Femur (tissue), 1 donor: ENCODE measurements at regions not wholly inside any gene's neighbourhood (a gene's known extent, or its start where the extent isn't known, plus 50 kb on each side); places are given as distances from the start of the nearest gene placed in this dataset.
"Not testable (repeated sequence)": the region's sequence is repeated elsewhere in the genome, so short reads cannot be mapped to it uniquely, and the experiment has no call there.

Source experiments
- DNase-seq: peaks from one replicate; pipeline ENCODE4 v3.0.0-alpha.2; 2017

DNA sequence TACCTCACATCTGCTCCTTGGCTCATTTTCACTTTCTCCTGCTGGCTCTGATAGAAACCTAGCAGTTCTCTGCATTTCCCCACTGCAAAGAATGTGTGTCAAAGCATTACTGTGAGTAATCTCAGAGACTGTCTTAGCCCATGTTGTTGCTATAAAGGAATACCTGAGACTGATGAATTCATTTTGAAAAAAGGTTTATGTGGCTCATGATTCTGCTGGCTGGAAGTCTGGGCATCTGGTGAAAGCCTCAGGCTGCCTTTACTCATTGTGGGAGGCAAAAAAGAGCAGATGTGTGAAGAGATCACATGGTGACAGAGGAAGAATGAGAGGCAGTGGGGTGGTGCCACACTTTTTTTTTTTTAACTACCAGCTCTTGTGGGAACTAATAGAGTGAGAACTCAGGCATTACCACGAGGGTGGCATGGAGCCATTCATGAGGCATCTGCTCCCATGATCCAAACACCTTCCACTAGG lies 191.6 kb upstream of the CTNND2 start:
- DNase-seq = no peak

DNA sequence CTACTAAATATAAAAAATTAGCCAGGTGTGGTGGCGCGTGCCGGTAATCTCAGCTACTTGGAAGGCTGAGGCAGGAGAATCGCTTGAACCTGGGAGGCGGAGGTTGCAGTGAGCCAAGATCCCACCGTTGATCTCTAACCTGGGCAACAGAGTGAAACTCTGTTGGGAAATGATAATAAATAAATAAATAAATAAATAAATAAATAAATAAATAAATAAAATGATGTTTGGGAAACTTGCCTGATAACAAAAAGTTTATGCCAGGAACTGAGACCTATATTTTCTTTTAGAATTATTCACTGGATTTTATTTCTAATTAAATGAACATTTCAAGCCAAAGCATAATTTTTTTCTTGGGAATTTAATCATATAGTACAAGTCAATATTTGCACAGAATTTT lies 189.3 kb upstream of the CTNND2 start:
- no peak for DNase-seq

DNA sequence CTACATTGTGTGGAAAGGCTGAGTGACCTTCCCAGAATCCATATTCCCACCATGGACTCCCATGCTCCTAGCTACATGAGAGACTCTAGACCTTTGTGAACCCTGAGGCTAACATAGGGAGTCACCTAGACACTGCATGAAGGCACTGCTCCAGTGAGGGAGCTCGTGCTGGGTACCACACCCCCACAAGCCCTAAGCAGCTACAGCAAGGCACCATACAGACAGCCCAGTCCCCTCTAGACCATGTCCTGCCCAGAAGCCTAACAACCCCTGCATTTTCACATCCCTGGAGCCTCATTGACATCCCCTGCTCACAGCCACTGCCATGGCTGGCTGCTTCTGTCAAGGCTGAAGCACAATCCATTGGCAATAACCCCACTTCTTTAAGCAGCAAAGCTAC lies 176.5 kb upstream of the CTNND2 start:
- DNase-seq = no peak

DNA sequence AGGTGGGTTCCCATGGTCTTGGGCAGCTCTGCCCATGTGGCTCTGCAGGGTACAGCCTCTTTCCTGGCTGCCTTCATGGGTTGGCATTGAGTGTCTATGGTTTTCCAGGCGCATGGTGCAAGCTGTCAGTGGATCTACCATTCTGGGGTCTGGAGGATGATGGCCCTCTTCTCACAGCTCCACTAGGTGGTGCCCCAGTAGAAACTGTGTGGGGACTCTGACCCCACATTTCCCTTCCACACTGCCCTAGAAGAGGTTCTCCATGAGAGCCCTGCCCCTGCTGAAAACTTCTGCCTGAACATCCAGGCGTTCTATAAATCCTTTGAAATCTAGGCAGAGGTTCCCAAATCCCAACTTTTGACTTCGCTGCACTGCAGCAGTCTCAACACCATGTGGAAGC lies 174.0 kb upstream of the CTNND2 start:
- not testable (repeated sequence) for DNase-seq

DNA sequence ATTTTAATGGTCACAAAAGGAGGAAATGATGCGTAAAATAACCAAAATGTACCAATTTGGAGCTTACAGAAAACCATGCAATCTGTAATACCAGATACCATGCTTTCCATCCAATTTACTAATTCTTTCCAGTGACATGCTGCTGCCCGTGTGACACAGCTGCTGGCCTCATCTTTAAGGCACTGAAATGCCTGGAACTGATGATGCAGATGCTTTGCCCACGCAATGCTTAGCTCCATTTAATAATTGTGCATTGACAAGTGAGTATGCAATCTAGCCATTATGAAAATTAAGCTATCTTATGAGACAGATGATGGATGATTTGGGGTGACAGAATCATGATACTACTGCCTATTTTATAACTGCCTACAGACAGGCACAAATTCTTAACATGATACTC lies 169.2 kb upstream of the CTNND2 start:
- DNase-seq = no peak

DNA sequence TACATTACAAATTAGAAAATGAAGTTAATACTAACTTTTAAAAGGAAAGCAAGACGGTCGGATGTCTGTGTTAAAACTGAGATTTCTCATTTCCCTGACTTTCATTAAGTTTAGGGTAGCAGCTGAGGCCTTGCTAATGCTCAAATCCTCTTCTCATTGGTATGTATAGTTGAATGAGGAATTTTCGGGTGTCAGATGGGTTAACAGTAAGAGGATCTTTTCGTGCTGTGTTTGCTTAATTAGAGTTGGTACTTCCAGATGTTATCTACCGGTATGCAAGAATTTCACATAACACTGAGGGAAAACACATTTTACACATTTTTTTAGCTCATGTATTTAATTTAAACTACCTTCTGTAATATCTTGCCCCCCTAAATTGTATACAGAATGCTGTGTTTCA lies 168.2 kb upstream of the CTNND2 start:
- DNase-seq = no peak

DNA sequence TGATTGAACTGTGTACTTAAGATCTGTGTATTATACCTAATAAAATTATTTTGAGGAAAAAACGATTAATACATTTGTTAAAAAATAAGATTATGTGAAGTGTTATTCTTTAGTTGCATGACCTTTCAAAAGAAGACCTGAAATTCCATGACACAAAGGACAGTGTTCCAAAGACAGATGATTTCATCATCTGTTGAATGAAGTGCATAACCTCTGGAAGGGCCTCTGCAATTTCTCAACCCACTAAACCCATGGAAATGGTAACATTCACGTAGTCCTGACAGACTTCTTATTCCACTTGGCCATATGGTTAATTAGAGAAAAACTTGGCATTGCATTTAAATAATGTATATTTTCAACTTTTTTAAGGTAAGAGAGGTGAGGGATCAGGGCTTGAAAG lies 167.2 kb upstream of the CTNND2 start:
- no peak for DNase-seq

DNA sequence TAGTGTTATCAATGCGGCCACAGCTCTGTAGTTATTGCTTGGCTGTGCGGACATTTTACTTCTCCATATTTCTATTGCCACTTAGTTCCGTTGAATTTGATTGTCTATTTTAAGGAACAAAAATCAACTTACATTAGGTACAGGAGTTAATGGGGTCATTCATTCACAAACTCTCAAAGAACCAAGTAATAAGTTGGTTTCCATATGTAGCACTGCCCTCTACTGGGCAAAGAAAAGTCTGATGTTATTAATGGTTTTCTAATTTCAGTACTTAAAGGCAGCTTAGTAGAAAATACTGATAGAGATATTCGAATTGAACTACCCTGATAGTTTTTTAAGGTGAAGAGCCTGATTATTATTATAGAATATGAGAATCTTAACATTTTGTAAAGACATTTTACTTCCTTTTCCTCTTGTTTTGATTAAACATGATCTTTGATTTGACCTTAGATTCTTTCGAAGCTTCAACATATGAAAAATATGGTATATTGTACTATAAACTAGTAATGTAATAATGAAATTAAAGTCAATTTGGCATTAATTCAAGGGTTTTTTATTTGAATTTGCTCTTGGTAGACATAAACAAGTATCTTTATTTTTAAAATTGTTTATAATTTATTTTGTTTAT lies 119.5 kb upstream of the CTNND2 start:
- no peak for DNase-seq

DNA sequence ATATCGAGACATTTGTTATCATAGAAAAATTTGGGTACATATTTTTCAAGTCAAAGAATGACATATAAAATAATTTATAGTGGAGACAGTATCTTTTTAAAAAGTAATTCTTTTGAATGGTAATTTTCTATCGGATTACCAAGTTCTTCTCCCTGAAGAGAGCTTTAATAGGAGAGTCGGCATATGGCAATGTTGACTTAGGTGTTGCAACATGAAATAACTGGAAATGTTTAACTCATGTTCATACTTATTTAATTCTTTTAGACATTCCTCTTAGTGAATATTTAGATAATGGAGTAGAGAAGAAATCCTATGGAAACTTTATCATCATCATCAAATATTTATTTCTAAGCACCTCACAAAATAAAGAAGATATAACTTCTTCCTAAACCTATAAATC lies 118.2 kb upstream of the CTNND2 start:
- DNase-seq = no peak

DNA sequence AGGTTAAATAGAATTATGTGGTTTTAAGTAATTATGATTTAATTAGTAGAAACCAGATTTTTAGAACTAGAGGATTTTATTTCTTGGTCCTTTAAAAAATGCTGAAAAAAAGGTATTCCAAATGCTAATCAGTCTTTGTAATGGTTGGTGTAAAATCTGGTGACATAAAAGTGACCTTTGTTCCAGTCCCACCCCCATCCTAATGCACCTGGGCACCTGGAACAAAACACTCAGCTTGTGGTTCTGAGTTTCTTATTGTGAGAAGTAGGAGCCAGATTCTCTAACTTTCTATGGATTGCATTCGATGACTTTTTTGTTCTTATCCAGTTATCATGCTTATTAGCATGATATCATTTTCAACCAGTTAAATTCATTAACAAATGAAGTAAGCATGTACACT lies 115.1 kb upstream of the CTNND2 start:
- no peak for DNase-seq

DNA sequence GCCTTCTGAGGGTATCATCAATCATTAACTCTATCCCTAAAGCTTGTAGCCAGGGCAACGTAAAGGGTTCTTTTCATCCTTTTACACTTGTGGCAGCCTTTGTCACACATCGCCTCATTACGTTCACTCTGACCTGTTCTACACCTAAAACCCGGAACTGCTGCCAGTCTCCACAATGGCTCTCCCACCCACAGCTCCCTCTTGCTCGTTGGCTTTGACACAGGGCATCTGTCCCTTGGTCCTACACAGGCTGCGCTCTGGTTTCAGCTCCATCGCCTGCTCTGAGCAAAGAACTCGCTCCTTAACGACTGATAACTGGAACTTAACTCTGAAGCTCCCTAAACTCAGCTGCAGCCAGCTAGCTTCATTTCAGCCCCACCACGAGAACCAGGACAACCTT lies 112.8 kb upstream of the CTNND2 start:
- DNase-seq = no peak

DNA sequence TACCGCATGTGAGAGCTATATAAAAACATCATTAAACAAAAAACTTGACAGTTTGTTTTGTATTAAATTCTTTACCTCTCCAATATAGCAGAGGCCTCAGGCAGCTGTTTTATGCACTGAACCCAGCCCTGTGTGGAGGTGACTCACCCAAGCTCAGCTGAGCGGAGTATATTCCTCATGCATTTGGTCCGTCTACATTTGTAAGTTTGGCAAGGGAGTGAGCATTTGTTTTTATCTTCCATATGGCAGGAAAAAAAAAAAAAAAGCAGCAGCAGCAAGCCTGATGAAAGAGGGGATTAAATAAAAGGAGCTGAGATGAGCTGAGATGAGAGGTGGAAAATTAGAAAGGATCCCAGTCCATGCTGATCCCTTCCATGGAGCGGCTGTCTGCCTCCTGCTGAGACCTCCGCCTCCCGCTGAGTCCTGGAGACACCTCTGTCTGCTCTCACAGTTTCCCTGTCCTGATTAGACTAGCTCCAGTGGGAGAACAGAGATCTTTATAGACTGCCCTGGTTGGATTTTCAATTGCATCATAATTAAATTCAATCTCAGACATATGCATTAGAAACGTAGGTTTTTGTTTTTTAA lies 112.0 kb upstream of the CTNND2 start:
- no peak for DNase-seq

DNA sequence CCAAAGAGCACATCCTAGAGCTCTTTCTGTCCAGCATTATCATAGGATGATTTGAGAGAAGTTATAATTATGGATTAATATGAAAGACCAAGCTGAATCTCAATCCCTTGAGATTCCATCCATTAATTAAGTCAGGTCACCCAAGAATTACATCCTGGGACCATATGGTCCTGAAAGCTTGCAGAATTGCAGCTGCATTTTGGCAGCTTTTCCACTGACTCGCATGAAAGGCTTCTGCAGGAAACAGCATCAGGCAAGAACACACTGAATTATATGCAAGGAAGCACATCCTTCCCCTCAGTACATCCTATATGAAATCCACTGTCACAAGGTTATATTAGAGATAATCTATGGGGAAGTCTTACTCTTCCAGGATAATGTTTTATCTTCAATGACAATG lies 109.1 kb upstream of the CTNND2 start:
- DNase-seq = no peak

DNA sequence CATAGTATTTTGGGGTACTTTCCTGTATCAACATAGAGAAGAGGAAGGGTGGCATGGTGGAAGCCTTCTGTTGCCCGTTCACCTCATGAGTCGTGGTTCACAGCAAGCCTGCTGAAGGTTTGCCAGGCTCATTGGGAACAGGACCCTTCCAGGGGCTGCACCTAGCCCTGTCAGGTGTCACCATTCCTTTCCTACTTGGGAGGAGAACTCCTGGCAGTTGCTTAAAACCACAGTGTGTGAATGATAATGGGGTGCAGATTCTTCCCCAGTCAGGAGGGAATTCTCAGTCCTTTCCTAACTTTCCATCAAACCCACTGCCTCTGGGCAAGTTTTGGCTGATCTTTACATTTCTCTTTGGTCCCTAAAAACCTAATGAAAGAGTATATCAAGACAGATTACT lies 99.4 kb upstream of the CTNND2 start:
- no peak for DNase-seq

DNA sequence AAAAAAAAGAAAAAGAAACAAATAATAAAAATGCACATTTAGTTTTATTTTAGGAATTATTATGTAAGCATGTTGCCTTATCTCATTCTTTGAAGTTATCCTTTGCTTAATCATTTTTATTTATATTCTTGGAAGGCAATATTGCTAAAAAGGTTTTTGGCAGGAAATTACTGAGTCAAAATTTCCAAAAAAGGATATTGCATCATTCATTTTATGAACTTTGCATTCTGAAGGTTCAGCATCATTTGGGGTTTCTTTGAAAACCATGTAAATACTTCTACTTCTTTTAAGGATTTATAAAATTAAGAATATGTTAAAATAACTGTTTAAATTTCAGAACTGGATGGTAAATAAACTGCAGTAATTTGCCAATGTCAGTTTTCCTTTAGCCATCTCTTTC lies 94.2 kb upstream of the CTNND2 start:
- DNase-seq = no peak

DNA sequence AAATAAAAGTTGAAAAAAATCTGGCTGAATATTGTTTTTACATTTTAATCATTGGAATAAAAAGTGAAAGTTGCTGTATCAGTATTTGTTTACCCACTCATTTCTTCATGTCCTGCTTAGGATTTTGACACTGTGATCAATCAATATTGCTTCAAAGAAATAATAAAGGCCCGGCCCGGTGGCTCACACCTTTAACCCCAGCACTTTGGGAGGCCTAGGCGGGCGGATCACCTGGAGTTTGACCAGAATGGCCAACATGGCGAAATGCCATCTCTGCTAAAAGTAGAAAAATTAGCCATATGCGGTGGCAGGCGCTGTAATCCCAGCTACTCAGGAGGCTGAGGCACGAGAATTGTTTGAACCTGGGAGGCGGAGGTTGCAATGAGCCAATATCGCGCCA lies 93.7 kb upstream of the CTNND2 start:
- DNase-seq = no peak

DNA sequence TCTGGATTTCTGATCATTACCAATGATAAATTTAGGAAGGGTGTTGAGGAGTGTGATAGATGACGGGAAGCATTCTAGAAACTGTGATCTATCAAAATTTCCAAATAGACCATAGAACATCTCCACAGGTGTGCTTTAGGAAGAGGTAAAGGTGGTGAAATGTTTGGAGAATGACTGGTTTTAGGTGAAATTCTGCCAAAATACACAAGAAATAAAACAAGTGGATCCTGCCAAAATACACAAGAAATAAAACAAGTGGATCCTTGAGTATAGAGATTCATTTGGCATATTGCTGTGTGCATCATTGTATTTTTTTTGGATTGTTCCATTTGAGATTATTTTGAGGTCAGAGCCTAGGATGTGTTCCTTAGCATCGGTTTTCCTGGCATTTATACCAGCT lies 88.3 kb upstream of the CTNND2 start:
- DNase-seq = no peak

DNA sequence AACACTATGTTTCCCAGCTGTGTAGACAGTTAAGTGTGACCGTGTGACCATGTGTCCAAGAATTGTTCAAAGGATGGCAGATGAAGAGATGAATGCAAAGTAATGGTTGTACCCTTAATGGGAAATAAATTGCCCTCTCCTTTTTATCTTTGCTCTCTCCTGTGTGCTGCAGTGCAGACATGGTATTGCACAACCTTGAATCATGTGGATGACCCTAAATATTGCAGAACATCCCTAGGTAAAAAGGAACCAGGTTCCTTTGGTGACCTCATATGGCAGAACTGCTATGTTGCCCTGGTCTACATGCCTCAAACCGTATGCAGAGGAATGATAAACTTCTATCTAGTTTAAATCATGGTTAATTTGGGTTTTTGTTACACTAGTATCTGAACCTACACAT lies 81.7 kb upstream of the CTNND2 start:
- DNase-seq = no peak

DNA sequence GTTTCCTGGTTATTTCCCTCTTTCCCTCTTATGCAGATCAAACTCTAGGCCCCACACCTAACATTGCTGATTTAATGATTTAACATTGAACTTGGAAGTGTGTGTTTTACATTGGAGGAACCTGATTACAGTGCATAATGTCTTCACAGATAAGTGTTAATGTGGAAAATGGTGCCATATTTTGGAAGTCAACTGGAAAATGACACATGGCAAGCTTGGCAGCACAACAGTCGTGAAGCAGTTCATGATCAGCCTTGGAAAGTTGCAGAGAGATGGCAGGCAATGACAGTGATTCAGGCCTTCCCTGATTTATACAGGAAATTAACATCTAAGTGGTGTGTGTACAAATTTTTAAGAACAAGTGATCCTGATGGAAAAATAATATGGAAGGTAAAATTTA lies 80.0 kb upstream of the CTNND2 start:
- no peak for DNase-seq

DNA sequence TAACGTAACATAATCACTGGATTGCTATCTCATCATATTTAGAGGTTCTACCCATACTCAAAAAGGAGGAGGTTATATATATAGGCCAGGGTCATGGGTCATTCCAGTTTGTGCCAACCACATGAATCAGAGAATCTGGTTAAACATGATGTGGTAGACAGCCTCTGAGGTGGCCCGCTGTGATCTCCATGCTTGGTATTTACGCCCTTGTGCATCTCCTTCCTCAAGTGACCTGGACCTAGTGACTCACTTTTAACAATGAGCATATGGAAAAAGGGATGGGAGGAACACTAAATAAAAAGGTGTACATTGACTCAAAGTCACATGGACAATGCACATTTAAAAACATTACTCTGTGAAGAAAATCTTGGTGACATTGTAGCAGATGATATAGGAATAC lies 77.7 kb upstream of the CTNND2 start:
- DNase-seq = no peak

DNA sequence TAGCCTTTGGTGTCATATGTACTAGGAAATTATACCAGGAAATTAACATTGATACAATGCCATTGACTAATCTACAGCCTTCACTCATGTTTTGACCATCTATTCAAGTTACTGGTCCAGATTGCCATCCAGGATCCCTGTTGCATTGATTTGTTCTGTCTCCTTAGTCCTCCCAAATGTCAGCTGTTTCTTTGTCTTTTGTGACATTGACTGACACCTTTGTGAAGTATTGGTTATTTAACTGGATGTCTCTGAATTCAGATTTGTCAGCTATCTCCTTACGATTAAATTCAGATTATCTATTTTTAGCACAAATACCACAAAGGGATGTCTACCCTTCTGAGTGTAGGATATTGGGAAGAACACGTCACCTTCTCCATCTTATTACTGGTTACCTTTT lies 73.7 kb upstream of the CTNND2 start:
- DNase-seq = no peak

DNA sequence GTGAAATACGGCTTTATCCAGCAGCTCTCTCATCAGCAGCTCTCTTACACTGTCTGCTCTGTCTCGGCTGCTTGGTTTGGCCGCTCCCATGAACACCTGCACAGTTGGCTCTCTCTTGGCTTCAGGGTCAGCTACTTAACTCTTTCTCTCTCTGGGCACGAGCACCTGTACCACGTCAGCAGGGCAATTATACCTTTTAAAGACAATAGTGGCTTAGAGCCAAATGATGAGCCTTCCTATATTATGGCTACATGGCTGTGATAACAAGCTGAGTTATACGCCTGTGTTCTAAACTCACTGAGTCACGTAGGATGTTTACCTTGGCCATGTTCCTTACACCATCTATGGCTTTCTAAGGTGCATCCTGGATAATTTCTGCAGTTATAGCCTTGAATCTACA lies 69.2 kb upstream of the CTNND2 start:
- no peak for DNase-seq

DNA sequence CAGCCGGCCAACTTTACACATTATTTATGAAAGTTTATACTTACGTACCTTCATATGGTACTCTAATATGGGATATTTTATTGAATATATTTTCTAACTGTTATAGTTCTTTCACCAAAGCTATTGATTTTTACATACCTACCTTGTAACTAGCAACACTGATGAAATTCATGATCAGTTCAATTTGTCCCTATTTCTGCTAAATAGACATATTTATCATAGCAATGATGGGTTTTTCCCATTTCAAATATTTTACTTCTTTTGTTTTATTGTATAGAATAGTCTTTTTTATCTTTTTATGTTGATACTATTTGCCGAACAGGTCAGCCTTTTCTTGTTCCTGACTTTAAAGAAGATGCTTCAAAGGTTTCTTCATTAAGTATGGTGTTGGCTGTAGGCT lies 59.0 kb upstream of the CTNND2 start:
- DNase-seq = no peak

DNA sequence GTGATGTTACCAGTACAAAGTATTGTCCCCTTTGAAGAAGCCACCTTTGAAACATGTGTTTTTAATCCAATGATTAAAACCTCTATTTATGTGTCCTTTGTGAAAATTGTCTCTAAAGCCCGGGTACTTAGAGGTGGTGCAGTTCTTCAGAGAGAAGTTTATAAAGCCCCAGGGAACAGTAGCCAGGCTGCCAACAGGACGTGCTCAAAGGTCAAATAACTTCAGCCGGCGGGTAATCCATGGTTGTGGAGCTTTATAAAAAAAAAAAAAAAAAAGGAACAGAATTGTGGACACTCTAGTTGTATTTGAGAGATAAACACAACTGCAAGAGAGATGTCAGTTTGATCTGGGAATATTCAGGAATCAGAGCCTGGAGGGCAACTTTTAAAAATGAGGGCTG lies 57.9 kb upstream of the CTNND2 start:
- DNase-seq = no peak

DNA sequence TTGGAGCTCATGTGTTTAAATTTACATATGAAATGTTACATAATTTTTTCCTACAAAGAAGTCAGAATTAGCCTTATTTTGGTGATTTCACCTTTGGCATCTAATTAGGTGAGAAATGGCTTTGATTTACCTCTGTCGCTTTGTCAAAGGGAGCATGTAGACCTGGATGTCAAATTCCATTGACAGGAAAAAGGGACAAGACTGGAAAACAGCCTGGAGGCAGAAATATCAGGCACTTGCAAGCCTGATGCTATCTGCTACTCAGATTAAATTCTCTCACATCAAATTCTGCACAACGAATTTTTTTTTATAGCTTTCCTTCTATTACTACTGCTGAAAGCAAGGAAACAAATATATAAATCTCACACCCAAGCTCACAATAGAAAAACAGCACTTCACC lies 54.1 kb upstream of the CTNND2 start:
- no peak for DNase-seq
